ENCODE measurements at regions not wholly inside any gene's neighbourhood (a gene's known extent, or its start where the extent isn't known, plus 50 kb on each side); places are given as distances from the start of the nearest gene placed in this dataset.

DNA sequence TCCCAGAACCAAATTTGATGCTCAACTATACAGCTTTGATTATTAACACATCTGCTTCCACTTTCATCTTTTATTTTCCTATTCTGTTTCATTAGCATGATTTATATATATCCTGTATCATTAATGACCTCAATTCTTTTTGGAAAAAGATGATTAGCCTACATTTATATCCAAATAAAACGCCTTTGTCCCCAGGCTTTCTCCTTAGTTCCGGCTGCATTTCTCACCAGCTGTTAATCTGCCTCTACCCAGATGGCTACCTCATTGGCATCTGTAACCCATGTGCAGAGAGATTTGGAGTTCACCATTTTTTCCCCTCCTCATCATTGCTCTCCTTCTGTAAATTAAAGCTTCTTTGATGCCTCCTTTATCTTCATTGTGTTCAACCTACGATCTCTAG, 336.8 kb upstream of the RGS6 start:
- TF ChIP-seq POLR2A (IDR thresholded peaks at IDR 0.05; ENCODE audit: low read length), result no peak
- no peak for TF ChIP-seq GATA1 (IDR thresholded peaks at IDR 0.05; ENCODE audit: low read depth, low read length)
- DNase-seq, result peak in 1 of 2 experiments; percentile 8

DNA sequence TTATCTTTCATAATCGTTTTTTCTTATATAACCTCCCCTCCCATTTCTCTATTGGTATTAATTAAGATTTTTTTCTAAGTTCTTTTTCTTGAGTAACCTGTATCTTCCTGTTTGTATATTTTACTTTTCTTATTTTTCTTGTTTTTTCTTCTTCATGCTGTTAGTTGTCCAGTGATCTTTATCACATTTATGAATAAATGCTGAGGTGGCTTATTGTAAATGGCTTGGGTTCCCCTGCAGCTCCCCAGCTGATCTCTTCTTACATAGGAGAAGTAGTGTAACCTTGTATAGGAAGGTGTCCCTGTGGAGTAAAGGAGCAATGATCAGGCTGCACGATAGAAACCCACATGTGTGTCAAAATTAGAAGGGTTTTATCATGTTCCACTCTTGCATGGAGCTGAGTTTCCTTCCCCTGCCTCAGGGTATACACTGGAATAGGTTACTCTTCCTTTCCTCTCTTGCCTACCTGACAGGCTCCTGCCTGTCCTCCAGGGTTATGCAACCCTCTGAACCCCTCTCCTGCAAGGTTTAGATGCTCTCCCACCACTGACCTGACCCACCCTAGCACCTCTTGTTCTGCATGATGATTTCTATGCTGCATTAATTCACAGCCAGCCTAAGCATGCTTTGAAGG, 334.8 kb upstream of the RGS6 start:
- TF ChIP-seq GATA1 (IDR thresholded peaks at IDR 0.05; ENCODE audit: low read depth, low read length) (no peak), POLR2A (IDR thresholded peaks at IDR 0.05; ENCODE audit: low read length) (no peak)
- no peak for DNase-seq

DNA sequence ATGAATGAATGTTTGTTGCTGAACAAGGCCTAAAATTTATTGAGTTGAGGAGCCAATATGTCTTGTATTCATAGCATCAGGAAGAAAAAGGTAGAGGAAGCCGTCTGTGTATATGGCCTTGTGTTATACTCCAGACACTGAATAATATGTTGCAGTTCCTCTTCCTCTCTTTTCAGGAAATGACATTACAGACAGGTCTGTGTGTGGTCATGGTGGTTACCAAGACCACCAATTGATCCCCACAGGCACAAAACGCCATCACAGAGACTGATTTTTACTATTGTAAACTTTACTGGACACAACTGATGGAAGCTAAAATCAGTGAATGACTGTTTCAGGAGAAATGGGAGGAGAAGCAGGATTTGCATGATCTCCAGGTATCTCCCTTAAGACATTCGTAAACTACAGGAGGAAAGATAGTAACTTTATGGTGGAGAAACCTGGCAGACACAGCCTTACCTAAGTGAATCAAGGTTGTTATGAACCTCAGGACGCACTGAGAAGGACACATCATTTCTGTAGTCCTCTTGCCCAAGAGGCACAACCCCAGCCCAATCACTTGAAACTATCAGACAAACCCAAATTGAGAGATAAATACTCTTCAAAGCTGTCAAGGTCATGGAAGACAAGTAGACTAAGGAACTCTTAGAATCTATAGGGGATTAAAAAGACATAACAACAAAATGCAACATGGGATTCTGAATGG, 334.1 kb upstream of the RGS6 start:
- DNase-seq, result no peak
- TF ChIP-seq GATA1 (IDR thresholded peaks at IDR 0.05; ENCODE audit: low read depth, low read length), result no peak
- TF ChIP-seq POLR2A (IDR thresholded peaks at IDR 0.05; ENCODE audit: low read length), result no peak

GRCh38 chr14:71600309-71600708, 331.9 kb upstream of the RGS6 start:
- TF ChIP-seq GATA1 (IDR thresholded peaks at IDR 0.05; ENCODE audit: low read depth, low read length), result no peak
- no peak for TF ChIP-seq POLR2A (IDR thresholded peaks at IDR 0.05; ENCODE audit: low read length)
- no peak for DNase-seq

DNA sequence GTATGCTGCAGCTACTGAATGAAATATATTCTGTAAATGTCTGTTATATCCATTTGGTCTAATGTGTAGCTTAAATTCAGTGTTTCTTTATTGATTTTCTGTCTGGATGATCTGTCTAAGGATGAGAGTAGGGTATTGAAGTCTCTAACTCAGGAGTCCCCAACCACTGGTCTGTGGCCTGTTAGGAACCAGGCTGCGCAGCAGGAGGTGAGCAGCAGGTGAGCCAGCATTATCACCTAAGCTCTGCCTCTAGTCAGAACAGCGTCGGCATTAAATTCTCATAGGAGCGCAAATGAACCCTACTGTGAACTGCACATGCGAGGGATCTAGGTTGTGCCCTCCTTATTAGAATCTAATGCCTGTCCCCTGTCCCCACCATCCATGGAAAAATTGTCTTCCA, 329.7 kb upstream of the RGS6 start:
- no peak for DNase-seq
- no peak for TF ChIP-seq POLR2A (IDR thresholded peaks at IDR 0.05; ENCODE audit: low read length)

DNA sequence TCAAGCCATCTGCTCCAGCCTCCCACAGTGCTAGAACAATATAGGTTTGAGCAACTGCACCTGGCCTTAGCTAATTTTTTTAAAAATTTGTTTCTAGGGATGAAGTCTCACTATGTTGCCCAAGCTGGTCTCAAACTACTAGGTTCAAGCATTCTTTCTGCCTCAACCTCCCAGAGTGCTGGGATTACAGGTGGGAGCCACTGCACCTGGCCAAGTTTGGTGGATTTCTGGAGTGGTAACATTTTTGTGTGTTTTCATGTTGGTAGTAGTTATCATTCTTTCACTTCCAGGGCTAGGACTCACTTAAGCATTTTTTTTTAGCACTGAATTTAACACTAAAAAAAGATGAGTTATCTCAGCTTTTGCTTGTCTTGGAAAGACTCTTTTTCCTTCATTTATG, 328.0 kb upstream of the RGS6 start:
- TF ChIP-seq GATA1 (IDR thresholded peaks at IDR 0.05; ENCODE audit: low read depth, low read length), result no peak
- TF ChIP-seq POLR2A (IDR thresholded peaks at IDR 0.05; ENCODE audit: low read length), result no peak
- no peak for DNase-seq

DNA sequence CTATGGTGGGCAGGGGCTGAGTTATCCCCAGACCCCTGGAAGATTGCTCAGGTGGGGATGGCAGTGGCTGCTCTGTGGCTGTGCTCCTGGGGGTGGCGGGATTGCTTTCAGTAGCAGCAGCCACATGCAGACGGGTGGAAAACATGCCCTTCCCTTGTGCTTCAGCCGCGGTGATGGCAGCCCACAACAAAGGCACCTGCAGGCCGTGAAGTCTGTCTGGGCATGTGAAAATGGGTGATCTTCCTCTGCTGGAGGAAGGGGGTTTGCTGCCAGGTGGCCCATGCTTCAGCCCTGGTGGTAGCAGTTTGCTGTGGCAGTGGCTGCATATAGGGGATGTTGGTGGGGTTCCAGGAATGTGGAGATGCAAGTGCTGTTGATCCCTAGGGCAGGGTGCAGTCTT, 326.2 kb upstream of the RGS6 start:
- DNase-seq, result no peak
- TF ChIP-seq POLR2A (IDR thresholded peaks at IDR 0.05; ENCODE audit: low read length) (no peak), GATA1 (IDR thresholded peaks at IDR 0.05; ENCODE audit: low read depth, low read length) (no peak)

DNA sequence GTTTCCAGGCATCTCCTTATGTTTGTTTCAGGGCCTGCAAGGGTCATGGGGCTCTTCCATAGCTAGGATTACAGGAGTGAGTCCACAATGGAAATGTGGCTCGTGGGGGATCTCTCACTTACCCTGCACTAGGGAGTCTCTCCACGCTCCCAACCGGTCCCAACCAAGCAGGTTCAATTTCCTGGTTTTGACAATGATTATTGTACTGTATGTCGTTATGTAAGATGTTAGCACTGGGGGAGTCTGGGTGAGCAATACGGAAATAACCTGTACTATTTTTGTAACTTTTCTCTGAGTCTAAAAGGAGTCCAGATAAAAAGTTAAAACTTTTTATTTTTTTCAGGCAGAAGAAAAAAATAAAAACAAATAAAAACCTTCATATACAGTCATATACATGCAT, 325.7 kb upstream of the RGS6 start:
- no peak for TF ChIP-seq POLR2A (IDR thresholded peaks at IDR 0.05; ENCODE audit: low read length)
- TF ChIP-seq GATA1 (IDR thresholded peaks at IDR 0.05; ENCODE audit: low read depth, low read length), result no peak

DNA sequence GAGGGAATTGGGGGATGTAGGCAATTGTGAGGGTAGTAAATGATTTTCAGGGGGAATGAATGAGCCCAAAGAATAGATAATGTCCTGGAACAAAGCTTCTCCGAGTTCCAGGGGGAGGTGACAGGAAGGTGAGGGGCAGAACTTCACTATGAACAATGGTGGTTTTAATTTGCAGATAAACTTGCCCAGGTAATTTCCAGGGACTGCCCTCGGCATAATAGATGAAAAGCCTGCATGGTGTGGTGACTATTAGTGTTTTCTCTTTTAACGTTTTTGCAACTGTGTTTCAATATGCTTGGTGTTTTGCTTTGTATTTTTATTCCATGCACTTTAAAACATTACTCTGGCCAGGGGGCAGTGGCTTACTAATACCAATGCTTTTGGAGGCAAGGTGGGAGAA, 325.2 kb upstream of the RGS6 start:
- TF ChIP-seq GATA1 (IDR thresholded peaks at IDR 0.05; ENCODE audit: low read depth, low read length) (no peak), POLR2A (IDR thresholded peaks at IDR 0.05; ENCODE audit: low read length) (no peak)
- no peak for DNase-seq

More for the DNA sequence above, 325.7 kb upstream of the RGS6 start:
- DNase-seq, result no peak

GRCh38 chr14:71610149-71610548, 322.1 kb upstream of the RGS6 start:
- TF ChIP-seq POLR2A (IDR thresholded peaks at IDR 0.05; ENCODE audit: low read length) (no peak), GATA1 (IDR thresholded peaks at IDR 0.05; ENCODE audit: low read depth, low read length) (no peak)
- no peak for DNase-seq

DNA sequence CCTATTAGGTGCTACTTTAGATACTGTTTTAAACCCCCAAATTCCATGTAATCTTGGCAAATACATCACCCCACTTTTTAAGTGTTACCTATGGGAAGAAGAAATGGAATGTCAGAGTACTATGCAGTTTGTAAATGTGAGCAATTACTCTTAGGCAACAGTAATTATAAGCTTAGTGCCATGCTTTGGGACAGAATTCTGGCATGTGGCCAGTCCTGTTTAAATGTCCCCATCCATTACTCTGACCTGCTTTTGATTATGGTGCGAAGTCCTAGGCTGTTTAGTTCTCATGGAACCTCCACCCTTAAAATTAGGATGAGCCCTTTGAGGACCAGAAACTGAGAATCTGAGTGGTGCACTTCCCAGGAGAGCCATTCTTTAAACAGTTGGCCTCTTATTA, 321.4 kb upstream of the RGS6 start:
- DNase-seq, result no peak
- no peak for TF ChIP-seq GATA1 (IDR thresholded peaks at IDR 0.05; ENCODE audit: low read depth, low read length)
- TF ChIP-seq POLR2A (IDR thresholded peaks at IDR 0.05; ENCODE audit: low read length), result no peak

GRCh38 chr14:71613168-71613567, 319.1 kb upstream of the RGS6 start:
- DNase-seq, result no peak
- TF ChIP-seq POLR2A (IDR thresholded peaks at IDR 0.05; ENCODE audit: low read length) (no peak), GATA1 (IDR thresholded peaks at IDR 0.05; ENCODE audit: low read depth, low read length) (no peak)

- TF ChIP-seq GATA1 (IDR thresholded peaks at IDR 0.05; ENCODE audit: low read depth, low read length) (no peak), POLR2A (IDR thresholded peaks at IDR 0.05; ENCODE audit: low read length) (no peak)
- DNase-seq, result no peak
These were observed 316.2 kb upstream of the RGS6 start for GRCh38 chr14:71616013-71616412.

DNA sequence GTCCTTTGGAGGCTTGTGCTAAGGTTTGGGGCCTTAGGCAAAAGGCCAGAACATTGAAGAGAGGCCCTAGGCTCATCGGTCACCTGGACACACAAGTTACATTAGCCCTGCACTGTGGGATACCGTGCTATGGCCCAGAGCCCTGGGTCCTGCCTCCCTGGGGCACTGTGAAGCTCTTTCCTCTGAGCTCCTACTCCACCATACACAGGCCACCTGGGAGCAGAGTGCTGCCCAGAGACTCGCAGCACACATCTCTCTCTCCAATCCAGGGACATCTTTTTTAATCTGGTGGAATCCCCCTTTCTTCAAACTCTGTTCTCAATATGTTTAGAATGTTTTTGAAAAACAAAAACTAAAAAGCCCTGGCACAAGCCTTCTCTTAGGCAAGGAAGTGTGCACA, 314.2 kb upstream of the RGS6 start:
- TF ChIP-seq GATA1 (IDR thresholded peaks at IDR 0.05; ENCODE audit: low read depth, low read length), result no peak
- no peak for TF ChIP-seq POLR2A (IDR thresholded peaks at IDR 0.05; ENCODE audit: low read length)
- no peak for DNase-seq

DNA sequence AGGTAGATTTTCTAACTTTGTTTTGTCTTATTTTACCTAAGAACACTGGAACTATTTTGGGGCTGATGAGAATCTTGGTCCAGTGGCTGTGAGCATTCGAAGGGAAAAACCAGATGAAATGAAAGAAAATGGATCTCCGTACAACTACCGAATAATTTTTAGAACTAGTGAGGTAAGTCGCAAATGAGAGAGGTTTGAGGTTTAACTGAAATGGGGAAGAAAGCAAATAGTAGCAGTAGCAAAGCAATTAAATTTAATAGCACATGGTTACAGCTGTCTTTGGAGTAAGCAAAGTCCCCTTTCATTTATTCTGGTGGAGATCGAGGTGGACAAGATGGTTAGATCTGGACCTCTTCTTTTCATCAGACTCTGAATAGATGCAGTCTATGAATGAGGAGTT, 313.5 kb upstream of the RGS6 start:
- no peak for DNase-seq
- no peak for TF ChIP-seq GATA1 (IDR thresholded peaks at IDR 0.05; ENCODE audit: low read depth, low read length)

Measured in erythroblast (primary cell).